ENCODE measurements at regions not wholly inside any gene's neighbourhood (a gene's known extent, or its start where the extent isn't known, plus 50 kb on each side); places are given as distances from the start of the nearest gene placed in this dataset.
"Not testable (repeated sequence)": the region's sequence is repeated elsewhere in the genome, so short reads cannot be mapped to it uniquely, and the experiment has no call there.

DNA sequence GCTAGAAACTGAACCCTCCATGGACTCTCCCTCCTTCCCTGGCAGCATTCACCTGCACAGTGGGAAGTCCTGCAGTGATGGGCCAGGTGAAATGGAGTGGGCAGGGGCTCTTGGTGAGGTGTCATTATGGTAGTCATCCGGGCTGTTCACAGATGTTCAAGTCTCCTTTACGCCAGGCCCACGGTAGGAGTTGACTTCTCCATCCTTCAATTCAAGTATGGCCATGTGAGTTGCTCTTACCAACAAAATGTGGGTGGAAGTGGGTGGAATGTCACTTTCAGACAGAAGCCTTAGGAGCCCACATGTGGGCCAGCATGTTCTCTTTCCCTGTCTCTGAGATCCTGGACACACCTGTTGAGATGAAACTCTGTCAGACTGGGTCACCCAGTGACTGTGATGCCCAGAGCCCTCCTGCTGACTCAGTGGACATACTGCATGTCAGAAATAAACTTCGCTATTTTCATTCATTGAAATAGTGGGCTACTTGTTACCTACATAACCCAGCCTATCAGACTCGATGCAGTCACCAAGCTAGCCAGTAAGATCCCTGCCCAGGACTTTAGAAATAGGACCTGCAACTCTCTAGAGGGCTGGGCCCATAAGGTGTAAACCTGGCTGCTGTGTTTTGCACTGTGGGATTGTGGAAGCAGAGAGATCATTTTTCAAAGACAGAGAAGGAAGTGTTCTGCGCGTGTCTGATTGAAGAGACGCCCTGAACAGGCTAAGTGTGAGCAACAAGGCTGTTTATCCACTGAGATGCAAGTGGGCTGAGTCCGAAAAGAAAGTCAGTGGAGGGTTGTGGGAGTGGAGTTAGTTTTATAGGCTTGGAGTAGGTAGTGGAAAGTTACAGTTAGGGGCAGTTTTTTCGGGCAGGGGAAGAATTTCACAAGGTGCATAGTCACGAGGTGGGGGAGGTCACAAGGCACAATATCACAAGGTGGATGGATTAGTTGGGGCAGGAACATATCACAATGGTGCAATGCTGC is 174.4 kb downstream of the TRIM43 start:
- H3K36me3 ChIP-seq (ENCODE audit: control insufficient read depth, insufficient read depth, low read length); H3K9ac ChIP-seq (ENCODE audit: low read length); H3K4me1 ChIP-seq (ENCODE audit: control insufficient read depth, insufficient read depth, low read length); H3K27me3 ChIP-seq (ENCODE audit: control insufficient read depth, insufficient read depth, low read length); H3K27ac ChIP-seq (ENCODE audit: low read depth, low read length); H3K4me3 ChIP-seq (ENCODE audit: low read length): not testable (repeated sequence)

DNA sequence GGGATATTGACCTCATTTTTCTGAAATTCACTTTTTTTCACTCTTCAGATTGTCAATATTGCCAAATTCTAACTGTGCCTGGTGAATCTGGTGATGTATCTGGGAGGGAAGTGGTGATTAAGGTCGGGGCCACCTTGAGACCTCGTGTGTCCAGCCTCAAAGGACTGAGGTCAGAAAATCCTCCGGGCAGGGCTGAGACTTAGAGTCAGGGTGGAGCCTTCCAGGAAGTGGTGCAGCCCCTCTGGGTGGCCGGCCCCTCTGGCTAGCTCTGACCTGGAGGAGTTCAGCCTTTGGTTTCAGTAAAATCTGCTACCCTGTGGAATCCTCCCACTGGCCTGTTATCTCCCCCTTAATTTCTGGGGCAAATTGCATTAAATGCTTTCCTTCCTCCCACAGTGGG is 175.7 kb downstream of the TRIM43 start:
- H3K9ac ChIP-seq (ENCODE audit: low read length); H3K36me3 ChIP-seq (ENCODE audit: control insufficient read depth, insufficient read depth, low read length); H3K4me1 ChIP-seq (ENCODE audit: control insufficient read depth, insufficient read depth, low read length); H3K4me3 ChIP-seq (ENCODE audit: low read length); H3K27ac ChIP-seq (ENCODE audit: low read depth, low read length); H3K27me3 ChIP-seq (ENCODE audit: control insufficient read depth, insufficient read depth, low read length): not testable (repeated sequence)

DNA sequence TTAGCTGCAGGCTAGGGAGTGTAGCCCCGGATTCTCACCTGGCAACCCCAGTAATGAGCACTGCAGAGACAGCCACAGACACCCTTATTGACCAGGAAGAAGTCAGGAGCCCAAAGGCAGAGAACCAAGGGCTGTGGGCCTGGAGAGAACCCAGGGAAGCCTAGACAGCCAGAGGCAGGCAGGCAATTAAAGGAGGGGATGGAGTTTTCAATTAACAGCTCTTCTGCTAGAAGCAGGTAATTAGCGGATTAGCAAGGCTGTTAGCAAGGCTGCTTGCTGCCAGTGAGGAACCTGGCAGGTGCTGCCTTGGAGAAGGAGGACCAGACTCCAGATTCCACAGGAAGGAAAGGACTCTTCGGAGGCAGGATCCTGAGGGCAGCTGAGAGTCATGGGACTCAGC is 176.1 kb downstream of the TRIM43 start:
- not testable (repeated sequence) for H3K27ac ChIP-seq (ENCODE audit: low read depth, low read length); H3K4me1 ChIP-seq (ENCODE audit: control insufficient read depth, insufficient read depth, low read length); H3K27me3 ChIP-seq (ENCODE audit: control insufficient read depth, insufficient read depth, low read length); H3K4me3 ChIP-seq (ENCODE audit: low read length); H3K9ac ChIP-seq (ENCODE audit: low read length); H3K36me3 ChIP-seq (ENCODE audit: control insufficient read depth, insufficient read depth, low read length)

DNA sequence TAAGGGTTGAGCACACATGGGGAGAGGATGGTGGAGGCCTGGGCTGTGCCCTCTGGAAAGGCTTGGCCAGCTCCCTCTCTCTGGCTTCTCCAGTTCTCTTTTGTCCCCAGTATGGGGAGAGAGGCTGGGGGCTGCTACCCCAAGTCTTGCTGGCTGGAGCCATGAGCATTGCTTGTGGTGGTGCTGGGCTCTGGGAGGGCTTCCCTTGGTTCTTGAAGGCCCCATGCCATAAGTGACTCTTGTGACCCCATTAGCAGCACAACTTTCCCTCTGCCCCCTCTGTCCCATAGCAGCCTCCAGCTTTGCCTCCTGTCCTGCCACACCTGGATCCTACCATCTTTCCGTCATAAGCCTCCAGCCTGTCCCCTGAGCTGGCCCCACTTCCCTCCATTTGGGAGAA is 177.5 kb downstream of the TRIM43 start:
- H3K4me3 ChIP-seq (ENCODE audit: low read length); H3K27me3 ChIP-seq (ENCODE audit: control insufficient read depth, insufficient read depth, low read length); H3K36me3 ChIP-seq (ENCODE audit: control insufficient read depth, insufficient read depth, low read length); H3K27ac ChIP-seq (ENCODE audit: low read depth, low read length); H3K4me1 ChIP-seq (ENCODE audit: control insufficient read depth, insufficient read depth, low read length); H3K9ac ChIP-seq (ENCODE audit: low read length): not testable (repeated sequence)

DNA sequence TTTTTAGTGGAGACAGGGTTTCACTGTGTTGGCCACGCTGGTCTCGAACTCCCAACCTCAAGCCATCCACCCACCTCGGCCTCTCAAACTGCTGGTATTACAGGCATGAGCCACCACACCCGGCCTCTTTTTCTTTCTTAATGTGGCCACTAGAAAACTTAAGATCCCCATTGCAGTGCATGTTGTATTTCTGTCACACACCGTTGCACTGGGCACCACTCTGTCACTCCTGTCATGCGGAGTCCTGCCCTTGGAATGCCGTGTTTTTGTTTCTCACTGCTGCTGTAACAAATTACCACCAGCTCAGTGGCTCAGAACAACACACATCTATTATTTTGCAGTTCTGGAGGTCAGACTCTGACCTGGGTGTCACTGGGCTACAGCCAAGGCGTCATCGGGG is 178.9 kb downstream of the TRIM43 start:
- H3K4me3 ChIP-seq (ENCODE audit: low read length); H3K36me3 ChIP-seq (ENCODE audit: control insufficient read depth, insufficient read depth, low read length); H3K27ac ChIP-seq (ENCODE audit: low read depth, low read length); H3K9ac ChIP-seq (ENCODE audit: low read length); H3K27me3 ChIP-seq (ENCODE audit: control insufficient read depth, insufficient read depth, low read length); H3K4me1 ChIP-seq (ENCODE audit: control insufficient read depth, insufficient read depth, low read length): not testable (repeated sequence)

DNA sequence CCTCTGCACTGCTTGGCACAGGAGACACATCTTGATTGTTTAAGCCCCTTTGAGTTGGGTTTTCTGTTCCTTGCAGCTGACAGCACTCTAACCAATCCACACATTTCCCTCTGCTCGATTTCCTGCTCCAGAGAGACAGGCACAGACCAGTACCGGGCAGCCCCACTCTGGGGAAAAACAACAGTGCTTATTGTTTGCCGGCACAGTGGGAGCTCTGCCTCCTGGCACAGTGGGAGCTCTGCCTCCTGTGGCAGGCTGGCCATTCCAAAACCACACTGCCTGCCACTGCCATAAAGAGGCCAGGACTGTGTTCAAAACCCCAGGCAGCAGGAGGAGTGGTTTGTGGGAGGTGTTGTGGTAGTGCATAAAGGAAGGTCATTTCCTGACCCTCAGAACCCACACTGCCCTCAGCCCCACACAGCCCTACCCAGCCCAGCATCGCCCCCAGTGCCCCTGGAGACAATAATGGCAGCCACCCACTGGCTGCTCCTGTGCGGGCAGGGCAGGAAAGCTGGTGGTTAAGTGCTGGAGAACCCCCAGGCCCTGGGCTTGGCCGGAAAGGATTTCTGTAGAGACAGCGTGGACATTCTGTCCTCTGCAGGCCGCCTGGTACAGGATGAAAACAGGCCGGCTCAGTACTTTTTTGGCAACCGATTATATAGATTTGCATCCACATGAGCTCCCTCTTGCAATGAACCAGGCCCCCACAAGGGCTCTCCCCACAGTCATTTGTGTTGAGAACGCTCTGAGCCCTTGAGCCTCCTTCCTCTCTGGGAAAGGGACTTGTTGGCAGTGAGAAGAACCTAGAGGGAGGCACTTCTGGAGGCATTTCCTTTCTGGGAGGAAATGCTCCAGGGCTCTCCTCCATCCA is 182.8 kb downstream of the TRIM43 start:
- not testable (repeated sequence) for H3K36me3 ChIP-seq (ENCODE audit: control insufficient read depth, insufficient read depth, low read length); H3K9ac ChIP-seq (ENCODE audit: low read length); H3K4me3 ChIP-seq (ENCODE audit: low read length); H3K4me1 ChIP-seq (ENCODE audit: control insufficient read depth, insufficient read depth, low read length); H3K27ac ChIP-seq (ENCODE audit: low read depth, low read length); H3K27me3 ChIP-seq (ENCODE audit: control insufficient read depth, insufficient read depth, low read length)

DNA sequence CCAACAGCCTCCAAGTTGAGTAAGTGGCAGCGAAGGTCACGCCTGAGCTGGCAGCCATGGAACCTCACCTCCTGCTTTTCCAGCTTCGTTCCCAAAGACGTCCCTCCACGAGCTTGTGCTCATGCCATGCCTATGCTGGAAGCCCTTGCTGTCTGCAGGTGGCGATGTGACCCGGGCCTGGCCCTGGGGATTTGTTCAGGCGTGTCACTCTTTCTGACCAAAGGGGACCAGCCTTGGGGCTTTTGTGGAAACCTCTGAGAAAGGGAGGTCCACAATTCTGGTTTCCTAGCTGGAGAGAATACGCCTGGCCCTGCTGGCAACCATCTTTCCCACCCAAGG is 183.4 kb downstream of the TRIM43 start:
- not testable (repeated sequence) for H3K9ac ChIP-seq (ENCODE audit: low read length); H3K36me3 ChIP-seq (ENCODE audit: control insufficient read depth, insufficient read depth, low read length); H3K4me1 ChIP-seq (ENCODE audit: control insufficient read depth, insufficient read depth, low read length); H3K27me3 ChIP-seq (ENCODE audit: control insufficient read depth, insufficient read depth, low read length); H3K27ac ChIP-seq (ENCODE audit: low read depth, low read length); H3K4me3 ChIP-seq (ENCODE audit: low read length)
